HG03139 (cell line): ENCODE measurements at regions not wholly inside any gene's neighbourhood (a gene's known extent, or its start where the extent isn't known, plus 50 kb on each side); places are given as distances from the start of the nearest gene placed in this dataset.
"Not testable (repeated sequence)": the region's sequence is repeated elsewhere in the genome, so short reads cannot be mapped to it uniquely, and the experiment has no call there.

Source experiments
- ATAC-seq: cut with Tn5 transposase; IDR thresholded peaks from one replicate; pipeline ENCODE4 v1.9.1; 2021; ENCODE audit not compliant: unreplicated experiment

GRCh38 chr7:81297317-81297716 lies 378.5 kb upstream of the SEMA3C start:
- no peak for ATAC-seq

GRCh38 chr7:81296726-81297125 lies 377.9 kb upstream of the SEMA3C start:
- ATAC-seq, result no peak

DNA sequence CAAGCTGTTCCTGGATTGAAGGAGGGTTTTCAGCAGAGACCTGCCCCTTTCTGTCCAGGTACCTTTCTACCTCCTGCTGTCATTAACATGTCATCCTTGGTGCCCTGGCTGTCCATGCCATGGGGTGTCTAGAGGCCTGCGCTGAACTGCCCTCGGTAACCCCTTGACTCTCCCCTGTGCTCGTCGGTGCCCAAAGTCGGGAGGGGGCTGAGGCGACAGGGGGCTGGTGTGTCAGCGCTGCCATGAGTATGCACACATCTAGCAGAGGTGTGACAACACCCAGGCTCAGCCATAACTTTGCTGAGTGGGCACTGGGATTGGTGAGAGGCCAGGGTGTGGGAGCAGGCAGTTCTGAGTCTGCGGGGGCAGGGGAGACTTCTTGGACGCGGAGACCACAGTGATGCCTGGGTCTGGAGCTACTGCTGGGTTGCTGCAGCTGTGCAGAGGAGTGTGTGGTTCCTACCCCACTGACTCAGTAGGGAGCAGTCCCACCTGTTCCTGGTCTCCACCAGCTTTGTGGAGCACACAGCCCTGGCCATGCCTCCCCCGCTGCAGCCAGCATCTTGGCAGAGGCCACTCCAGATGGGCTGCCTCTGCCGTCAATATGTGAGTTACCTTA lies 376.2 kb upstream of the SEMA3C start:
- ATAC-seq, result no peak

- no peak for ATAC-seq
These were observed 375.0 kb upstream of the SEMA3C start for GRCh38 chr7:81293806-81294205.

DNA sequence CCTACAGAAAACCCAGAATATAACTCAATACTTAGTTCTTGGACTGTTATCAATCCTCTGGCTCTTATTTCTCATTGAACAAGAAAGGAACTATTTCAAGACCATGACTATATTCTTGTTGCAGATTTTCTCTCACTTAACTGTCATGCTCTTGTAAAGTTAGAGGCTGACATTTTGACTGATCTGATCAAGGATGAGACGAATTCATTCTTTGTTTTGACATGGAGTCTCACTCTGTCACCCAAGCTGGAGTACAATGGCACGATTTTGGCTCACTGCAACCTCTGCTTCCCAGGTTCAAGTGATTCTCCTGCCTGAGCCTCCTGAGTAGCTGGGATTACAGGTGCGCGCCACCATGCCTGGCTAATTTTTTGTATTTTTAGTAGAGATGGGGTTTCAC lies 367.9 kb upstream of the SEMA3C start:
- ATAC-seq, result not testable (repeated sequence)

DNA sequence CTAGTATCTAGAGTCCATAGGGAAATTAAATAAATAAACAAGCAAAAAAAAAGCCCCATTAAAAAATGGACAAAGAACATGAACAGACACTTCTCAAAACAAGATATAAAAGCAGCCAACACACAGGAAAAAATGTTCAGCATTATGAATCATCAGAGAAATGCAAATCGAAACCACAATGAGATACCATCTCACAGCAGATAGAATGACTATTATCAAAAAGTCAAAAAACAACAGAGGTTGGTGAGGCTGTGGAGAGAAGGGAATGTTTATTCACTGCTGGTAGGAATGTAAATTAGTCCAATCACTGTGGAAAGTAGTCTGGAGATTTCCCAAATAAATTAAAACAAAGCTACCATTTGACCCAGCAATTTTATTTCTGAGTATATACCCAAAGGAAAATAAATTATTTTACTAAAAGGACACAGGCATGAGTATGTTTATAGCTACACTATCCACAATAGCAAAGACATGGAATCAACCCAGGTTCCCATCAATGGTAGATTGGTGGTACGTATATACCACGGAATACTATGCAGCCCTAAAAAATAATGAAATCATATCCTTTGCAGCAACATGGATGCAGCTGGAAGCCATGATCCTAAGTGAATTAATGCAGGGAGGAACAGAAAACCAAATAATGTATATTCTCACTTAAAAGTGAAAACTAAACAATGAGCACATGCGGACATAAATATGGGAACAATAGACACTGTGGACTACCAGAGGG lies 366.5 kb upstream of the SEMA3C start:
- ATAC-seq, result no peak

GRCh38 chr7:81284576-81284975 lies 365.7 kb upstream of the SEMA3C start:
- ATAC-seq, result no peak

DNA sequence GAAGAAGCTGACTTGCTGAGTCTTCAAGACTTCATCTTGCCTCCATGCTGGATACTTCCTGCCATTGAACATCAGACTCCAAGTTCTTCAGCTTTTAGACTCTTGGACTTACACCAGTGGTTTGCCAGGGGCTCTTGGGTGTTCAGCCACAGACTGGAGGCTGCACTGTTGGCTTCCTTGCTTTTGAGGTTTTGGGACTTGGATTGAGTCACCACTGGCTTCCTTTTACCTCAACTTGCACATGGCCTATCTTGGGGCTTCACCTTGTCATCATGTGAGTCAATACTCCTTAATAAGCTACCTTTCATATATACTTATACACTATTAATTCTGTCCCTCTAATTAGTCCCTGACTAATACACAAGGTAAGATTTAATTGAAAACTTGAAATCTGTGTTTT lies 361.7 kb upstream of the SEMA3C start:
- ATAC-seq, result no peak

- no peak for ATAC-seq
These were observed 358.8 kb upstream of the SEMA3C start for GRCh38 chr7:81277691-81278090.

- no peak for ATAC-seq
These were observed 354.9 kb upstream of the SEMA3C start for GRCh38 chr7:81273601-81274397.

DNA sequence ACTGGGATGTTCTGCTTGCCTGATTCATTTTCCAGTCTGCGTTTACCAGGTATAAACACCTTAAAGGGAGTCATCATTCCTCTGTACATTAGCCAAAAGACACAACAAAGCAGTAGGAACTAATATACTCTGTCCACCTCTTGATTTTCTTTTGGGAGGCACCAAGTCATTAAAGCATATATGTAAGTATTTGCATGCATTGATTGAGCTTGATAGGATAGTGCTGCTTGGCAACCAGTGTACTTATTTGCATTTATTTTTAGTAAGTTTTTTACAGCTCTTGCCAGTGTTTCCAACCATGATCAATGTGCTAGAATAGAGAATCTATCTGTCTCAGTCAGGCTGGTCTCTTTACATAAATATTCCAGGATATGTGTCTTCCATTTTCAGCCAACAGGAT lies 353.3 kb upstream of the SEMA3C start:
- no peak for ATAC-seq

DNA sequence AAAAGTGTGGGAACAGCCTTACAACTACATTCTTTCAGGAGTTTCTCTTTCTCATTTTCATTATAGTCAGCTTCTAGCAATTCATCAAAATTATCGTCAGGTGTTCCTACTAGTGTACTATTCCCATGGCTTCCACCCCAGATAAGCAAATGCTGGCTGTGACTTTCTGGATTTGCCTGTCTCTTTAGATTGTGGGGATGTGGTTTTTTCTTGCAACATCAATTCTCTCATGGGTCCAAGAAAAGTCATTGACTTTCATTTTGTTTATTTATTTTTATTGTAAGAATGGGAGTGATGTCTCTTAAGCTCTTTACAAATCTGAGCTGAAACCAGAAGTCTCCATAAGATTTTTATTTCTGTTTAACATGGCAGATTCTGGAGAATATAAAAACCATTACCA lies 349.7 kb upstream of the SEMA3C start:
- ATAC-seq, result no peak

- ATAC-seq, result no peak
These were observed 348.7 kb upstream of the SEMA3C start for GRCh38 chr7:81267508-81267907.

GRCh38 chr7:81264116-81264515 lies 345.3 kb upstream of the SEMA3C start:
- no peak for ATAC-seq

GRCh38 chr7:81260152-81260551 lies 341.3 kb upstream of the SEMA3C start:
- no peak for ATAC-seq

GRCh38 chr7:81256991-81257390 lies 338.1 kb upstream of the SEMA3C start:
- no peak for ATAC-seq

DNA sequence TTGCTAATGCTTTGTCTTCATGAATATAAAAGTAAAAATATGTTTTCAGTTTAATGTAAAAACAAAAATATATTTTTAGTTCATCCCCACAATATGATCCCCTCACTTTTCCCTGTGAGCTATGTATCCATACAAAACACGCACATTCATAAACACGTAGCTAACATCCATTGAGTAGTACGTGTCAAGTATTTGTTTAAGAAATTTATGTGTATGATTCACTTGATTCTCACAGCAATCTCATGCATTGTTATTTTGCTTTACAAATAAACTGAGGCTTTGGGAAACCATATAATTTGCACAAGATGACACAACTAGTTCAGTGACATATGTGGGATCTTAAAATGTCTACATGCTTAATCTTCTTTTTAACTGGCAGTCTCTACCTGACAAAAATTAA lies 329.6 kb upstream of the SEMA3C start:
- no peak for ATAC-seq

GRCh38 chr7:81247364-81247763 lies 328.5 kb upstream of the SEMA3C start:
- not testable (repeated sequence) for ATAC-seq

- ATAC-seq, result no peak
These were observed 326.5 kb upstream of the SEMA3C start for GRCh38 chr7:81245353-81245752.

GRCh38 chr7:81244224-81244623 lies 325.4 kb upstream of the SEMA3C start:
- no peak for ATAC-seq

DNA sequence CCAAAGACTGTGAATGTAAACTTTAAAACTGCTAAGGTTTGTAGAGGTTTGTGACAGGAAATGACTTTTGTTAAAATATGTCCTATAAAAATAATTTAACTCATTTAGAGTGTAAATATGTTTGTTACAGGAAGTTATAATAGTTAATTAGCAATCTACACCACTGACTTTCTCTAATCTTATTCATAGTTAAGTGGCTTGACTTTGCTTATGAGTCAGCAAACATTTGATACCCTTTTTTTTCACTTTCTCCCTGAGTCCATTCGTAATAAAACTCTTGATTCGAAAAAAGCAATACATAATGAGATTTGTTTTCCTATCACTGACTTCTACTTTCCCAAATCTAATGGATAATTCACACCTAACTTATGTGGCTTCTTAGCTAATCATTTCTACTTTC lies 317.7 kb upstream of the SEMA3C start:
- no peak for ATAC-seq

DNA sequence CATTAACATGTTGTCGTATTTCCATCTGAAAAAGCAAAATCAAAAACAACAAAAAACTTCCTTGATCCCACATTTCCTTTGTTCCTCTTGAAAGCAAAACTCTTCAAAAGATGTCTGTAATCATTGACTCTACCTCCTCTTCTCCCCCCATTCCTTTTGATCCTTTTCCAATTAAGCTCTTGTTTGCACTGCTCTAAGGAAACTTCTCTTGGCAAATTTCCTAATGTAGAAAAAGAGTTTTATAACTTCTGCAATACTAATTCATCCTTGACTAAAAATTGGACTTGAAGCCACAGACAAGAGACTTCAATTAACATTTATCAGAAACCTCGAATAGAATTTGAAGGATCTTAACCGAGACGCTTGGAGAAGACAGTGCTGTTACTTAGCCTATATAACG lies 317.1 kb upstream of the SEMA3C start:
- no peak for ATAC-seq
